HG03378 (cell line): ENCODE measurements at regions not wholly inside any gene's neighbourhood (a gene's known extent, or its start where the extent isn't known, plus 50 kb on each side); places are given as distances from the start of the nearest gene placed in this dataset.

Experiments used
- ATAC-seq: cut with Tn5 transposase; IDR thresholded peaks from one replicate; pipeline ENCODE4 v1.9.1; 2021; ENCODE audit warnings: mild to moderate bottlenecking, moderate library complexity; ENCODE audit not compliant: unreplicated experiment

GRCh38 chr3:3280396-3280795 is 100.9 kb upstream of the CRBN start:
- ATAC-seq = no peak

GRCh38 chr3:3278073-3278472 is 98.6 kb upstream of the CRBN start:
- no peak for ATAC-seq

- ATAC-seq = no peak
Observed at GRCh38 chr3:3276630-3277029, 97.1 kb upstream of the CRBN start.

GRCh38 chr3:3264796-3265195 is 85.3 kb upstream of the CRBN start:
- no peak for ATAC-seq

GRCh38 chr3:3260870-3261269 is 81.4 kb upstream of the CRBN start:
- peak; percentile 61 for ATAC-seq

GRCh38 chr3:3259181-3259580 is 79.7 kb upstream of the CRBN start:
- no peak for ATAC-seq

- no peak for ATAC-seq
Observed at GRCh38 chr3:3258281-3258680, 78.8 kb upstream of the CRBN start.

GRCh38 chr3:3241596-3241995 is 62.1 kb upstream of the CRBN start:
- no peak for ATAC-seq

GRCh38 chr3:3240986-3241385 is 61.5 kb upstream of the CRBN start:
- no peak for ATAC-seq

GRCh38 chr3:3237979-3238378 is 58.5 kb upstream of the CRBN start:
- ATAC-seq = no peak

- ATAC-seq = no peak
Observed at GRCh38 chr3:3232251-3232650, 52.8 kb upstream of the CRBN start.
